Mucosa of stomach (tissue), 1 donor: ENCODE measurements at regions not wholly inside any gene's neighbourhood (a gene's known extent, or its start where the extent isn't known, plus 50 kb on each side); places are given as distances from the start of the nearest gene placed in this dataset.

Experiments
- H3K27me3 ChIP-seq: one replicate; pipeline ENCODE4 v1.7.0; 2013; ENCODE audit warnings: mild to moderate bottlenecking, low read length; ENCODE audit not compliant: control insufficient read depth, insufficient read depth
- H3K36me3 ChIP-seq: one replicate; pipeline ENCODE4 v1.7.0; 2013; ENCODE audit warnings: low read length; ENCODE audit not compliant: control insufficient read depth, insufficient read depth
- H3K4me1 ChIP-seq: one replicate; pipeline ENCODE4 v1.7.0; 2013; ENCODE audit warnings: mild to moderate bottlenecking, low read length; ENCODE audit not compliant: control insufficient read depth, insufficient read depth
- H3K4me3 ChIP-seq: one replicate; pipeline ENCODE4 v1.7.0; 2013; ENCODE audit warnings: low read length
- H3K9ac ChIP-seq: one replicate; pipeline ENCODE4 v1.7.0; 2013; ENCODE audit warnings: mild to moderate bottlenecking, low read length, moderate library complexity
- H3K9me3 ChIP-seq: one replicate; pipeline ENCODE4 v1.7.0; 2013; ENCODE audit warnings: mild to moderate bottlenecking, low read length, moderate library complexity; ENCODE audit not compliant: control insufficient read depth
- donor health status: Pancreatic carcinoma.

GRCh38 chr18:39969803-39970494, 1985.1 kb upstream of the PIK3C3 start:
- Histone ChIP-seq H3K27me3 (no peaks in the 10 kb centered on the region), H3K9ac (no peak overlapping the region), H3K4me1 (no peaks in the 10 kb centered on the region), H3K4me3 (no peak overlapping the region), H3K36me3 (no peaks in the 10 kb centered on the region), H3K9me3 (no peaks in the 10 kb centered on the region)

- no peaks in the 10 kb centered on the region for H3K9me3 ChIP-seq
- no peaks in the 10 kb centered on the region for H3K4me1 ChIP-seq
- H3K4me3 ChIP-seq, result no peak overlapping the region
- no peaks in the 10 kb centered on the region for H3K27me3 ChIP-seq
- no peak overlapping the region for H3K9ac ChIP-seq
- H3K36me3 ChIP-seq, result no peaks in the 10 kb centered on the region
Observed at GRCh38 chr18:39966275-39966674, 1988.8 kb upstream of the PIK3C3 start.

- Histone ChIP-seq H3K27me3 (no peaks in the 10 kb centered on the region), H3K4me3 (no peak overlapping the region), H3K36me3 (no peaks in the 10 kb centered on the region), H3K9me3 (no peaks in the 10 kb centered on the region), H3K9ac (no peak overlapping the region), H3K4me1 (no peaks in the 10 kb centered on the region)
Observed at GRCh38 chr18:39962546-39962945, 1992.5 kb upstream of the PIK3C3 start.

- Histone ChIP-seq H3K9me3 (no peaks in the 10 kb centered on the region), H3K4me1 (no peaks in the 10 kb centered on the region), H3K4me3 (no peak overlapping the region), H3K27me3 (no peaks in the 10 kb centered on the region), H3K36me3 (no peaks in the 10 kb centered on the region), H3K9ac (no peak overlapping the region)
Observed at GRCh38 chr18:39960550-39960949, 1994.5 kb upstream of the PIK3C3 start.

- Histone ChIP-seq H3K9ac (no peak overlapping the region), H3K4me3 (no peak overlapping the region), H3K36me3 (no peaks in the 10 kb centered on the region), H3K4me1 (no peaks in the 10 kb centered on the region), H3K9me3 (no peaks in the 10 kb centered on the region), H3K27me3 (no peaks in the 10 kb centered on the region)
Observed at GRCh38 chr18:39959839-39960238, 1995.2 kb upstream of the PIK3C3 start.

- H3K4me3 ChIP-seq, result no peak overlapping the region
- H3K9me3 ChIP-seq, result no peaks in the 10 kb centered on the region
- no peaks in the 10 kb centered on the region for H3K4me1 ChIP-seq
- no peaks in the 10 kb centered on the region for H3K27me3 ChIP-seq
- H3K9ac ChIP-seq, result no peak overlapping the region
- H3K36me3 ChIP-seq, result no peaks in the 10 kb centered on the region
Observed at GRCh38 chr18:39958876-39959275, 1996.2 kb upstream of the PIK3C3 start.

GRCh38 chr18:39952816-39953215, 2002.2 kb upstream of the PIK3C3 start:
- Histone ChIP-seq H3K9ac (no peak overlapping the region), H3K4me1 (no peaks in the 10 kb centered on the region), H3K36me3 (no peaks in the 10 kb centered on the region), H3K27me3 (no peaks in the 10 kb centered on the region), H3K4me3 (no peak overlapping the region), H3K9me3 (no peaks in the 10 kb centered on the region)

- no peaks in the 10 kb centered on the region for H3K27me3 ChIP-seq
- H3K9me3 ChIP-seq, result no peaks in the 10 kb centered on the region
- H3K4me3 ChIP-seq, result no peak overlapping the region
- H3K4me1 ChIP-seq, result no peaks in the 10 kb centered on the region
- no peaks in the 10 kb centered on the region for H3K36me3 ChIP-seq
- H3K9ac ChIP-seq, result no peak overlapping the region
Observed at GRCh38 chr18:39951142-39951720, 2003.8 kb upstream of the PIK3C3 start.

- no peaks in the 10 kb centered on the region for H3K27me3 ChIP-seq
- no peak overlapping the region for H3K9ac ChIP-seq
- no peaks in the 10 kb centered on the region for H3K36me3 ChIP-seq
- no peaks in the 10 kb centered on the region for H3K9me3 ChIP-seq
- no peak overlapping the region for H3K4me3 ChIP-seq
- no peaks in the 10 kb centered on the region for H3K4me1 ChIP-seq
Observed at GRCh38 chr18:39946623-39947061, 2008.4 kb upstream of the PIK3C3 start.

- Histone ChIP-seq H3K4me1 (no peaks in the 10 kb centered on the region), H3K9me3 (no peaks in the 10 kb centered on the region), H3K4me3 (no peak overlapping the region), H3K36me3 (no peaks in the 10 kb centered on the region), H3K9ac (no peak overlapping the region), H3K27me3 (no peaks in the 10 kb centered on the region)
Observed at GRCh38 chr18:39945076-39945475, 2010.0 kb upstream of the PIK3C3 start.

- H3K36me3 ChIP-seq, result no peaks in the 10 kb centered on the region
Observed at GRCh38 chr18:39942702-39943101, 2012.3 kb upstream of the PIK3C3 start.

GRCh38 chr18:39938676-39939608, 2016.1 kb upstream of the PIK3C3 start:
- Histone ChIP-seq H3K4me3 (no peak overlapping the region), H3K9ac (no peak overlapping the region), H3K4me1 (no peaks in the 10 kb centered on the region), H3K27me3 (no peaks in the 10 kb centered on the region), H3K9me3 (no peaks in the 10 kb centered on the region), H3K36me3 (no peaks in the 10 kb centered on the region)

More at GRCh38 chr18:39942702-39943101, 2012.3 kb upstream of the PIK3C3 start:
- H3K9me3 ChIP-seq, result no peaks in the 10 kb centered on the region
- H3K4me1 ChIP-seq, result no peaks in the 10 kb centered on the region
- no peak overlapping the region for H3K4me3 ChIP-seq
- H3K27me3 ChIP-seq, result no peaks in the 10 kb centered on the region
- no peak overlapping the region for H3K9ac ChIP-seq
